HG02588 (cell line): ENCODE measurements at regions not wholly inside any gene's neighbourhood (a gene's known extent, or its start where the extent isn't known, plus 50 kb on each side); places are given as distances from the start of the nearest gene placed in this dataset.
A peak's percentile ranks its signal among the peaks of the same experiment; 100 is the strongest.
"Not testable (repeated sequence)": the region's sequence is repeated elsewhere in the genome, so short reads cannot be mapped to it uniquely, and the experiment has no call there.

Experiments
- ATAC-seq: cut with Tn5 transposase; IDR thresholded peaks from one replicate; pipeline ENCODE4 v1.9.1; 2021; ENCODE audit warnings: mild to moderate bottlenecking, moderate library complexity; ENCODE audit not compliant: unreplicated experiment

- ATAC-seq, result no peak
Measured at GRCh38 chr5:108696951-108697715, 50.6 kb upstream of the FER start.

- no peak for ATAC-seq
Measured at GRCh38 chr5:108696407-108696806, 51.3 kb upstream of the FER start.

GRCh38 chr5:108688485-108688884 is 59.2 kb upstream of the FER start:
- ATAC-seq, result no peak

- ATAC-seq, result no peak
Measured at GRCh38 chr5:108687595-108688200, 60.0 kb upstream of the FER start.

- ATAC-seq, result no peak
Measured at GRCh38 chr5:108686676-108687075, 61.0 kb upstream of the FER start.

GRCh38 chr5:108685448-108686216 is 62.1 kb upstream of the FER start:
- not testable (repeated sequence) for ATAC-seq

- ATAC-seq, result peak; percentile 92
Measured at GRCh38 chr5:108681079-108681921, 66.4 kb upstream of the FER start.

- no peak for ATAC-seq
Measured at GRCh38 chr5:108678091-108678490, 69.6 kb upstream of the FER start.

- ATAC-seq, result no peak
Measured at GRCh38 chr5:108675736-108676135, 72.0 kb upstream of the FER start.

- no peak for ATAC-seq
Measured at GRCh38 chr5:108672639-108673038, 75.1 kb upstream of the FER start.

- no peak for ATAC-seq
Measured at GRCh38 chr5:108670591-108671289, 77.0 kb upstream of the FER start.

- ATAC-seq, result no peak
Measured at GRCh38 chr5:108669462-108669861, 78.2 kb upstream of the FER start.

- ATAC-seq, result no peak
Measured at GRCh38 chr5:108661590-108662219, 86.0 kb upstream of the FER start.

GRCh38 chr5:108661024-108661423 is 86.7 kb upstream of the FER start:
- no peak for ATAC-seq

- no peak for ATAC-seq
Measured at GRCh38 chr5:108660291-108660690, 87.4 kb upstream of the FER start.

- ATAC-seq, result no peak
Measured at GRCh38 chr5:108659531-108659930, 88.2 kb upstream of the FER start.

- no peak for ATAC-seq
Measured at GRCh38 chr5:108655750-108656450, 91.8 kb upstream of the FER start.

- no peak for ATAC-seq
Measured at GRCh38 chr5:108654051-108654450, 93.6 kb upstream of the FER start.

GRCh38 chr5:108653201-108653600 is 94.5 kb upstream of the FER start:
- ATAC-seq, result no peak
